IPS DF 6.9 (cell line): ENCODE measurements at regions not wholly inside any gene's neighbourhood (a gene's known extent, or its start where the extent isn't known, plus 50 kb on each side); places are given as distances from the start of the nearest gene placed in this dataset.
"Not testable (repeated sequence)": the region's sequence is repeated elsewhere in the genome, so short reads cannot be mapped to it uniquely, and the experiment has no call there.

Source experiments
- DNase-seq: peaks from one replicate; pipeline ENCODE4 v3.0.0-alpha.2; 2013; ENCODE audit warnings: low read depth, low spot score
- H3K27ac ChIP-seq: one replicate; pipeline ENCODE4 v1.5.1; 2013; ENCODE audit warnings: low read length, control low read depth
- H3K27me3 ChIP-seq: 2 replicates; pipeline ENCODE4 v1.6.1; 2013; ENCODE audit warnings: mild to moderate bottlenecking, low read length; ENCODE audit not compliant: control insufficient read depth, insufficient read depth
- H3K36me3 ChIP-seq: 2 replicates; pipeline ENCODE4 v1.6.1; 2013; ENCODE audit warnings: low read length; ENCODE audit not compliant: control insufficient read depth, insufficient read depth
- H3K4me1 ChIP-seq: 2 replicates; pipeline ENCODE4 v1.6.1; 2013; ENCODE audit warnings: low read length; ENCODE audit not compliant: control insufficient read depth, insufficient read depth
- H3K4me3 ChIP-seq: 2 replicates; pipeline ENCODE4 v1.5.1; 2013; ENCODE audit warnings: mild to moderate bottlenecking, low read length
- H3K9me3 ChIP-seq: 2 replicates; pipeline ENCODE4 v1.6.1; 2013; ENCODE audit warnings: low read length, inconsistent platforms; ENCODE audit not compliant: control insufficient read depth, insufficient read depth
- WGBS: extraction: QIAGEN DNeasy Blood & Tissue Kit; methylation state at CpG from one replicate; pipeline ENCODE4 v1.1.7; 2013; ENCODE audit warnings: mixed read lengths, missing lambda C conversion rate; ENCODE audit not compliant: insufficient read length, insufficient coverage; 5-methylcytosine and 5-hydroxymethylcytosine counted together

GRCh38 chr20:53785320-53785719 is 191.7 kb upstream of the ZNF217 start:
- no peak overlapping the region for H3K4me3 ChIP-seq
- DNase-seq, result no peak
- no peaks in the 10 kb centered on the region for H3K9me3 ChIP-seq
- no peaks in the 10 kb centered on the region for H3K27me3 ChIP-seq
- no peaks in the 10 kb centered on the region for H3K36me3 ChIP-seq
- no peak overlapping the region for H3K27ac ChIP-seq
- WGBS, result no CpG with 5 or more reads among the region's 3 CpGs
- H3K4me1 ChIP-seq, result no peaks in the 10 kb centered on the region

- no peaks in the 10 kb centered on the region for H3K4me1 ChIP-seq
- H3K27me3 ChIP-seq, result no peaks in the 10 kb centered on the region
- H3K9me3 ChIP-seq, result no peaks in the 10 kb centered on the region
- no CpG with 5 or more reads among the region's 3 CpGs for WGBS
- no peak overlapping the region for H3K4me3 ChIP-seq
- DNase-seq, result no peak
- H3K36me3 ChIP-seq, result no peaks in the 10 kb centered on the region
- no peak overlapping the region for H3K27ac ChIP-seq
These were observed 190.1 kb upstream of the ZNF217 start for GRCh38 chr20:53783768-53784167.

- Histone ChIP-seq H3K4me1 (no peaks in the 10 kb centered on the region), H3K9me3 (no peaks in the 10 kb centered on the region), H3K4me3 (no peak overlapping the region), H3K36me3 (no peaks in the 10 kb centered on the region), H3K27ac (no peak overlapping the region), H3K27me3 (no peaks in the 10 kb centered on the region)
- DNase-seq, result no peak
- no CpG with 5 or more reads among the region's 4 CpGs for WGBS
These were observed 189.1 kb upstream of the ZNF217 start for GRCh38 chr20:53782612-53783246.

- DNase-seq, result no peak
- H3K9me3 ChIP-seq, result no peaks in the 10 kb centered on the region
- no CpG with 5 or more reads among the region's 1 CpG for WGBS
- H3K4me1 ChIP-seq, result no peaks in the 10 kb centered on the region
- H3K36me3 ChIP-seq, result no peaks in the 10 kb centered on the region
- H3K4me3 ChIP-seq, result no peak overlapping the region
- H3K27me3 ChIP-seq, result no peaks in the 10 kb centered on the region
- H3K27ac ChIP-seq, result no peak overlapping the region
These were observed 186.2 kb upstream of the ZNF217 start for GRCh38 chr20:53779822-53780221.

- DNase-seq, result no peak
- WGBS, result no CpG with 5 or more reads among the region's 7 CpGs
- no peak overlapping the region for H3K27ac ChIP-seq
These were observed 185.1 kb upstream of the ZNF217 start for GRCh38 chr20:53778736-53779135.

GRCh38 chr20:53778041-53778516 is 184.4 kb upstream of the ZNF217 start:
- H3K27me3 ChIP-seq, result no peaks in the 10 kb centered on the region
- H3K36me3 ChIP-seq, result no peaks in the 10 kb centered on the region
- no peaks in the 10 kb centered on the region for H3K9me3 ChIP-seq
- H3K27ac ChIP-seq, result no peak overlapping the region
- H3K4me1 ChIP-seq, result no peaks in the 10 kb centered on the region
- no peak for DNase-seq
- no peak overlapping the region for H3K4me3 ChIP-seq
- no CpG with 5 or more reads among the region's 9 CpGs for WGBS

More at GRCh38 chr20:53778736-53779135, 185.1 kb upstream of the ZNF217 start:
- Histone ChIP-seq H3K4me1 (no peaks in the 10 kb centered on the region), H3K4me3 (no peak overlapping the region), H3K36me3 (no peaks in the 10 kb centered on the region), H3K9me3 (no peaks in the 10 kb centered on the region), H3K27me3 (no peaks in the 10 kb centered on the region)

GRCh38 chr20:53777402-53777801 is 183.8 kb upstream of the ZNF217 start:
- H3K4me3 ChIP-seq, DNase-seq, H3K36me3 ChIP-seq, H3K27me3 ChIP-seq, H3K27ac ChIP-seq, H3K4me1 ChIP-seq, H3K9me3 ChIP-seq: not testable (repeated sequence)
- WGBS, result no CpG with 5 or more reads among the region's 7 CpGs

GRCh38 chr20:53776858-53777257 is 183.2 kb upstream of the ZNF217 start:
- no peaks in the 10 kb centered on the region for H3K4me1 ChIP-seq
- H3K36me3 ChIP-seq, result no peaks in the 10 kb centered on the region
- no peak overlapping the region for H3K4me3 ChIP-seq
- H3K27ac ChIP-seq, result no peak overlapping the region
- no peak for DNase-seq
- no peaks in the 10 kb centered on the region for H3K27me3 ChIP-seq
- H3K9me3 ChIP-seq, result no peaks in the 10 kb centered on the region
- no CpG with 5 or more reads among the region's 5 CpGs for WGBS

GRCh38 chr20:53774461-53775203 is 181.0 kb upstream of the ZNF217 start:
- Histone ChIP-seq H3K27me3 (no peaks in the 10 kb centered on the region), H3K9me3 (no peaks in the 10 kb centered on the region), H3K36me3 (no peaks in the 10 kb centered on the region), H3K27ac (no peak overlapping the region), H3K4me1 (no peaks in the 10 kb centered on the region), H3K4me3 (no peak overlapping the region)
- 100% methylated on average over 2 of the region's 9 CpGs for WGBS
- no peak for DNase-seq

- no CpG with 5 or more reads among the region's 1 CpG for WGBS
- H3K27ac ChIP-seq, result no peak overlapping the region
- no peak overlapping the region for H3K4me3 ChIP-seq
- H3K27me3 ChIP-seq, result no peaks in the 10 kb centered on the region
- no peaks in the 10 kb centered on the region for H3K9me3 ChIP-seq
- H3K36me3 ChIP-seq, result no peaks in the 10 kb centered on the region
- H3K4me1 ChIP-seq, result no peaks in the 10 kb centered on the region
- DNase-seq, result no peak
These were observed 180.3 kb upstream of the ZNF217 start for GRCh38 chr20:53773792-53774401.
